ENCODE measurements at regions not wholly inside any gene's neighbourhood (a gene's known extent, or its start where the extent isn't known, plus 50 kb on each side); places are given as distances from the start of the nearest gene placed in this dataset.

DNA sequence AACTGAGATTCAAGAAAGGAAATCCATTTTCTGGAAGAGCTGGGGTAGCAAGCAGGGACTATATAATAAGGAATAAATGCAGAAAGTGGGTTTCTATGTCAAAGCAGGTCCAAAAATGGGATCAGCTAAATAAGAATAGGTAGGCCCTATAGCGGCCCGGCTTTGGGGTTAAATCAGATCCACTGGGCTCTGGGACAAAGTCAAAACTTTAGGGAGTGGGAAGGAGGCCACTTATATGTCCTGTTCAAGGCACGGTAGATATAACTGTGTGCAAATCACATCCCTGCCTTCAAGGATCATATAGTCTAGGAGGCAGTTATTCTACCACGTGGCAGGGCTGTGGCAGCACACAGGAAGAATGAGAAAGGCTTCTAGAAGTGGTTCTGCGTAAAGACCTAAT lies 191.4 kb upstream of the CDYL start:
- Histone ChIP-seq H3K4me3 (replicated peaks in 1 of 3; ENCODE audit: insufficient read depth in 1 of 3, low read depth in 1 of 3, low read length in 3 of 3) (no peak overlapping the region), H3K36me3 (ENCODE audit: control insufficient read depth in 2 of 2, extremely low read depth in 1 of 2, insufficient read depth in 2 of 2, low read length in 2 of 2) (no peaks in the 10 kb centered on the region), H3K4me1 (ENCODE audit: control insufficient read depth, extremely low read depth, insufficient read depth, low read length) (peaks cover 22% of the 10 kb centered on the region), H4K20me1 (replicated peaks; ENCODE audit: control insufficient read depth, extremely low read depth, insufficient read depth, low read length) (no peaks in the 10 kb centered on the region), H2AFZ (ENCODE audit: low read depth, low read length) (no peak overlapping the region), H3K27me3 (ENCODE audit: control insufficient read depth in 2 of 2, insufficient read depth in 2 of 2, low read length in 2 of 2) (no peaks in the 10 kb centered on the region), H3K79me2 (ENCODE audit: control insufficient read depth, insufficient read depth, low read length) (no peaks in the 10 kb centered on the region), H3K4me2 (ENCODE audit: insufficient read depth, low read length) (no peak overlapping the region), H3K9ac (replicated peaks; ENCODE audit: extremely low read depth, insufficient read depth, low read length) (no peak overlapping the region), H3K27ac (ENCODE audit: insufficient read depth, low read depth, low read length) (no peak overlapping the region), H3K9me1 (replicated peaks; ENCODE audit: control insufficient read depth, extremely low read depth, insufficient read depth, low read length) (no peaks in the 10 kb centered on the region), H3K9me3 (replicated peaks; ENCODE audit: control insufficient read depth, insufficient read depth, low read length) (no peaks in the 10 kb centered on the region)
- FAIRE-seq: no peak
- BruUV-seq (replicated peaks): no TSS peak
- intact Hi-C loops (cut with micrococcal nuclease): loop anchor here (5.0 kb wide), 1 partner anchor 228 kb away; no protein-coding TSS in a partner anchor
- DNase-seq (ENCODE audit: low read depth, low spot score): no peak
- dilution Hi-C loops (cut with MboI; ENCODE audit: extremely low pct_ligation_motif_present, low sequenced_read_pairs): no loop called here
- TF ChIP-seq GATA2 (IDR thresholded peaks at IDR 0.05; ENCODE audit: insufficient read depth, insufficient read length, low read depth, low read length): no peak
- POLR2A ChIA-PET: no interaction called here
- CTCF ChIA-PET: no interaction called here

DNA sequence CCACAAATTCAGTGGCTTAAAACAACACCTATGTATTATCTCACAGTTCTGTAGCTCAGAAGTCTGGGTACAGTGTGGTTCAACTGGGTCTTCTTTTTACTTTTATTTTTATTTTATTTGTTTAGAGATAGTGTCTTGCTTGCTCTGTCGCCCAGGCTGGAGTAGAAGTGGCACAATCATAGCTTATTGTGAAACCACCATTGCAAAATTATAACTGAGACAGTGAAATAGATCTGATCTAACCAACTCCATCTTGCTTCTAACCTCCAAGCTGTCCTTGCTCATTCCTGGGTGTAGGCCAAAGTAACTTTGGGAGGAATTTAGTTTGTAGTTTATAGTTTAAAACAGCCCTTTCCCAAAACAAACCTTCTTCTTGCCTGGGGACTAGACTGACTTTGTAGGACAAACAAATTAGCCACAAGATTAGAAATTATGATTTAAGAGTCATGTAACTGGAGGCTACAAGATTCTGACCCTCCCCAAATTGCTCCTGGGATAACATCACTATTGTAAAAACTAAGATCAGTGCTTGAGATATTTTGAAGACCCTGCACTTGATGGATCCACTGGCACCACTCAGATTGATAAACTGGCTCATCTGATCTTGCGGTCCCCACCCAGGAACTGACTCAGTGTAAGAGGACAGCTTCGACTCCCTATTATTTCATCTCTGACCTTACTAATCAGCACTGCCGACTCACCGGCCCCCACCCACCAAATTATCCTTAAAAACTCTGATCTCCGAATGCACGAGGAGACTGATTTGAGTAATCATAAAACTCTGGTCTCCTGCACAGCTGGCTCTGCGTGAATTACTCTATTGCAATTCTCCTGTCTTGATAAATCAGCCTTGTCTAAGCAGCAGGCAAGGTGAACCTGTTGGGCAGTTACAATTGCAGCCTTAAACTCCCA lies 193.4 kb upstream of the CDYL start:
- Histone ChIP-seq H3K4me3 (replicated peaks in 1 of 3; ENCODE audit: insufficient read depth in 1 of 3, low read depth in 1 of 3, low read length in 3 of 3) (no peak overlapping the region), H3K4me2 (ENCODE audit: insufficient read depth, low read length) (peak overlapping the region; percentile 43), H4K20me1 (replicated peaks; ENCODE audit: control insufficient read depth, extremely low read depth, insufficient read depth, low read length) (no peaks in the 10 kb centered on the region), H3K27ac (ENCODE audit: insufficient read depth, low read depth, low read length) (peak overlapping the region; percentile 81), H3K36me3 (ENCODE audit: control insufficient read depth in 2 of 2, extremely low read depth in 1 of 2, insufficient read depth in 2 of 2, low read length in 2 of 2) (no peaks in the 10 kb centered on the region), H3K79me2 (ENCODE audit: control insufficient read depth, insufficient read depth, low read length) (no peaks in the 10 kb centered on the region), H3K9me1 (replicated peaks; ENCODE audit: control insufficient read depth, extremely low read depth, insufficient read depth, low read length) (no peaks in the 10 kb centered on the region), H3K9ac (replicated peaks; ENCODE audit: extremely low read depth, insufficient read depth, low read length) (peak overlapping the region; percentile 52), H3K4me1 (ENCODE audit: control insufficient read depth, extremely low read depth, insufficient read depth, low read length) (peaks cover 22% of the 10 kb centered on the region), H3K27me3 (ENCODE audit: control insufficient read depth in 2 of 2, insufficient read depth in 2 of 2, low read length in 2 of 2) (no peaks in the 10 kb centered on the region), H3K9me3 (replicated peaks; ENCODE audit: control insufficient read depth, insufficient read depth, low read length) (no peaks in the 10 kb centered on the region), H2AFZ (ENCODE audit: low read depth, low read length) (no peak overlapping the region)
- FAIRE-seq (no peak), DNase-seq (ENCODE audit: low read depth, low spot score) (no peak)
- dilution Hi-C loops (cut with MboI; ENCODE audit: extremely low pct_ligation_motif_present, low sequenced_read_pairs) (no loop called here), intact Hi-C loops (cut with micrococcal nuclease) (loop anchor here (1.0 to 5.0 kb wide), 4 partner anchors 18 to 225 kb away; no protein-coding TSS in a partner anchor)
- ChIA-PET CTCF (interaction anchor here (1.0 to 1.5 kb wide), 5 partner anchors 11 to 269 kb away, joined by 3 to 5 read pairs (median 3); no protein-coding TSS in a partner anchor), POLR2A (interaction anchor here (0.6 kb wide), 1 partner anchor 154 kb away, joined by 3 read pairs; no protein-coding TSS in a partner anchor)
- no peak for TF ChIP-seq GATA2 (IDR thresholded peaks at IDR 0.05; ENCODE audit: insufficient read depth, insufficient read length, low read depth, low read length)
- no peak for TF ChIP-seq EZH2 (IDR thresholded peaks at IDR 0.05; ENCODE audit: borderline replicate concordance, low read depth, low read length, severe bottlenecking)
- TF ChIP-seq, protein P1, sequence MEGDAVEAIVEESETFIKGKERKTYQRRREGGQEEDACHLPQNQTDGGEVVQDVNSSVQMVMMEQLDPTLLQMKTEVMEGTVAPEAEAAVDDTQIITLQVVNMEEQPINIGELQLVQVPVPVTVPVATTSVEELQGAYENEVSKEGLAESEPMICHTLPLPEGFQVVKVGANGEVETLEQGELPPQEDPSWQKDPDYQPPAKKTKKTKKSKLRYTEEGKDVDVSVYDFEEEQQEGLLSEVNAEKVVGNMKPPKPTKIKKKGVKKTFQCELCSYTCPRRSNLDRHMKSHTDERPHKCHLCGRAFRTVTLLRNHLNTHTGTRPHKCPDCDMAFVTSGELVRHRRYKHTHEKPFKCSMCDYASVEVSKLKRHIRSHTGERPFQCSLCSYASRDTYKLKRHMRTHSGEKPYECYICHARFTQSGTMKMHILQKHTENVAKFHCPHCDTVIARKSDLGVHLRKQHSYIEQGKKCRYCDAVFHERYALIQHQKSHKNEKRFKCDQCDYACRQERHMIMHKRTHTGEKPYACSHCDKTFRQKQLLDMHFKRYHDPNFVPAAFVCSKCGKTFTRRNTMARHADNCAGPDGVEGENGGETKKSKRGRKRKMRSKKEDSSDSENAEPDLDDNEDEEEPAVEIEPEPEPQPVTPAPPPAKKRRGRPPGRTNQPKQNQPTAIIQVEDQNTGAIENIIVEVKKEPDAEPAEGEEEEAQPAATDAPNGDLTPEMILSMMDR (IDR thresholded peaks at IDR 0.05; ENCODE audit: extremely low read depth in 1 of 2, insufficient read depth in 1 of 2, low read depth in 1 of 2, low read length in 2 of 2): no peak
- TF ChIP-seq MYC (IDR thresholded peaks at IDR 0.05; ENCODE audit: low read depth, low read length): no peak
- TF ChIP-seq POLR2A (IDR thresholded peaks at IDR 0.05; ENCODE audit: low read depth, low read length): no peak
- TF ChIP-seq, protein P2, sequence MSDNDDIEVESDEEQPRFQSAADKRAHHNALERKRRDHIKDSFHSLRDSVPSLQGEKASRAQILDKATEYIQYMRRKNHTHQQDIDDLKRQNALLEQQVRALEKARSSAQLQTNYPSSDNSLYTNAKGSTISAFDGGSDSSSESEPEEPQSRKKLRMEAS (IDR thresholded peaks at IDR 0.05; ENCODE audit: insufficient read depth, insufficient read length): no peak
- TF ChIP-seq POLR2AphosphoS5 (IDR thresholded peaks at IDR 0.05; ENCODE audit: insufficient read depth, low read depth, low read length): no peak
- no peak for TF ChIP-seq JUN (IDR thresholded peaks at IDR 0.05; ENCODE audit: borderline replicate concordance, insufficient read depth, insufficient read length, low read depth)
- TF ChIP-seq FOS (IDR thresholded peaks at IDR 0.05; ENCODE audit: borderline replicate concordance, insufficient read depth, low read length): no peak
- no TSS peak for BruUV-seq (replicated peaks)
